ENCODE measurements at regions not wholly inside any gene's neighbourhood (a gene's known extent, or its start where the extent isn't known, plus 50 kb on each side); places are given as distances from the start of the nearest gene placed in this dataset.

GRCh38 chr9:28234133-28234893 lies 661.0 kb upstream of the C9orf72 start:
- TF ChIP-seq CTCF (conservative IDR thresholded peaks at IDR 0.05 in 1 of 2, IDR thresholded peaks at IDR 0.05 in 1 of 2; ENCODE audit: extremely low read depth in 1 of 2, insufficient read depth in 1 of 2, low read depth in 1 of 2, low read length in 2 of 2): no peak
- TF ChIP-seq EZH2 (IDR thresholded peaks at IDR 0.05; ENCODE audit: borderline replicate concordance, low read length): no peak

Measured in mammary epithelial cell (primary cell).